ENCODE measurements at regions not wholly inside any gene's neighbourhood (a gene's known extent, or its start where the extent isn't known, plus 50 kb on each side); places are given as distances from the start of the nearest gene placed in this dataset.

GRCh38 chr14:106840258-106840657, 1313.9 kb downstream of the TMEM121 start:
- TF ChIP-seq, protein P1, sequence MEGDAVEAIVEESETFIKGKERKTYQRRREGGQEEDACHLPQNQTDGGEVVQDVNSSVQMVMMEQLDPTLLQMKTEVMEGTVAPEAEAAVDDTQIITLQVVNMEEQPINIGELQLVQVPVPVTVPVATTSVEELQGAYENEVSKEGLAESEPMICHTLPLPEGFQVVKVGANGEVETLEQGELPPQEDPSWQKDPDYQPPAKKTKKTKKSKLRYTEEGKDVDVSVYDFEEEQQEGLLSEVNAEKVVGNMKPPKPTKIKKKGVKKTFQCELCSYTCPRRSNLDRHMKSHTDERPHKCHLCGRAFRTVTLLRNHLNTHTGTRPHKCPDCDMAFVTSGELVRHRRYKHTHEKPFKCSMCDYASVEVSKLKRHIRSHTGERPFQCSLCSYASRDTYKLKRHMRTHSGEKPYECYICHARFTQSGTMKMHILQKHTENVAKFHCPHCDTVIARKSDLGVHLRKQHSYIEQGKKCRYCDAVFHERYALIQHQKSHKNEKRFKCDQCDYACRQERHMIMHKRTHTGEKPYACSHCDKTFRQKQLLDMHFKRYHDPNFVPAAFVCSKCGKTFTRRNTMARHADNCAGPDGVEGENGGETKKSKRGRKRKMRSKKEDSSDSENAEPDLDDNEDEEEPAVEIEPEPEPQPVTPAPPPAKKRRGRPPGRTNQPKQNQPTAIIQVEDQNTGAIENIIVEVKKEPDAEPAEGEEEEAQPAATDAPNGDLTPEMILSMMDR (conservative IDR thresholded peaks at IDR 0.05; ENCODE audit: low read depth, low read length): no peak
- no peaks in the 10 kb centered on the region for H3K36me3 ChIP-seq (ENCODE audit: insufficient read depth)
- no peak overlapping the region for H3K9ac ChIP-seq
- H4K20me1 ChIP-seq (ENCODE audit: insufficient read depth): no peaks in the 10 kb centered on the region
- H3K79me2 ChIP-seq (ENCODE audit: insufficient read depth, low read depth): no peaks in the 10 kb centered on the region
- H3K4me2 ChIP-seq: no peak overlapping the region
- H3K27me3 ChIP-seq (ENCODE audit: insufficient read depth, low read depth): peaks cover 13% of the 10 kb centered on the region; the same call in 1 of the 2 replicates
- peaks cover 7% of the 10 kb centered on the region for H3K4me1 ChIP-seq (ENCODE audit: low read depth, poor library complexity, severe bottlenecking)
- H2AFZ ChIP-seq (ENCODE audit: low read depth): no peak overlapping the region
- no peak overlapping the region for H3K4me3 ChIP-seq (IDR thresholded peaks at IDR 0.05; ENCODE audit: insufficient read depth, low read depth, low read length)
- H3K27ac ChIP-seq: no peak overlapping the region

DNA sequence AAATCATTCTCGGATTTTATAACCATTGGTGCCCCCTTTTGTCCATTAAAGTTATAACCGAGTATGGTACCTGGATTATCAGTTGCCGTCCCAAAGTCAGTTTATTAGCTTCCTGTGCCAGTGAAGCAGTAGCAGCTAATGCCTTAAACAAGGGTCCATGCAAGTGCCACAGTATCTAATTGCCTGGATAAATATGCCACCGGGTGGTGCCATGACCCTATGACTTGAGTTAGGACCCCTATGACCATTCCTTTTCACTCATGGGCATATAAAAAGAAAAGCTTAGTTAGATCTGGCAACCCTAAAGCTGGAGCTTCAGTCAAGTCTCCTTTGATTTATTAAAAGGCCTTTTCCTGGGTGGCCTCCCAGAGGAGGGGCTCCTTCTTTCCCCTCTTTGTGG, 1314.6 kb downstream of the TMEM121 start:
- Histone ChIP-seq H3K4me3 (IDR thresholded peaks at IDR 0.05; ENCODE audit: insufficient read depth, low read depth, low read length) (no peak overlapping the region), H3K4me1 (ENCODE audit: low read depth, poor library complexity, severe bottlenecking) (peaks cover 7% of the 10 kb centered on the region), H3K36me3 (ENCODE audit: insufficient read depth) (no peaks in the 10 kb centered on the region), H3K4me2 (no peak overlapping the region), H3K79me2 (ENCODE audit: insufficient read depth, low read depth) (no peaks in the 10 kb centered on the region), H4K20me1 (ENCODE audit: insufficient read depth) (no peaks in the 10 kb centered on the region), H2AFZ (ENCODE audit: low read depth) (no peak overlapping the region), H3K27me3 (ENCODE audit: insufficient read depth, low read depth) (peaks cover 19% of the 10 kb centered on the region; the same call in 1 of the 2 replicates), H3K9ac (no peak overlapping the region), H3K27ac (no peak overlapping the region)
- TF ChIP-seq, protein P1 (conservative IDR thresholded peaks at IDR 0.05; ENCODE audit: low read depth, low read length): no peak

- no peak overlapping the region for H3K9ac ChIP-seq
- TF ChIP-seq, protein P1 (conservative IDR thresholded peaks at IDR 0.05; ENCODE audit: low read depth, low read length): no peak
Observed at GRCh38 chr14:106841701-106842100, 1315.3 kb downstream of the TMEM121 start.

DNA sequence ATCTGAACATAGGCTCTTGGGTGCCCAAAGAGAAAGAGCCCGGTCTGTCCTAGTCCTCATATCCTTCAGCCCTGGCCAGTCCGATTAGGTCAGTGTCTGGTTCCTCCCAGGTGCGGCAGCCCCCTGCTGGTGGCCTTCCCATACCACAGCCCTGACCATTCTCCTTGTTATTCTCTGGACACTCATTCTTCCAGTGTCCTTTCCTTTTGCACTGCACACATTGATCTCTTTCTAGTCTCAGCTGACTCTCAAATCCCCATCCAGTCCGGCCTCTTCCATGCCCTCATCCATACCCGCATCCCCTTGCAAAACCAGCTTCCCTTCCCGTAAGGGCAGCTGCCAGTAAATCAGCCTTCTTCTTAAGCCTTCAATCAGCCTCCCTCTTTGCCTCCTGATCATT, 1316.3 kb downstream of the TMEM121 start:
- H3K79me2 ChIP-seq (ENCODE audit: insufficient read depth, low read depth): no peaks in the 10 kb centered on the region
- no peak overlapping the region for H2AFZ ChIP-seq (ENCODE audit: low read depth)
- H3K27ac ChIP-seq: no peak overlapping the region
- H3K27me3 ChIP-seq (ENCODE audit: insufficient read depth, low read depth): peaks cover 28% of the 10 kb centered on the region; the same call in 1 of the 2 replicates
- no peaks in the 10 kb centered on the region for H3K36me3 ChIP-seq (ENCODE audit: insufficient read depth)
- no peak overlapping the region for H3K4me3 ChIP-seq (IDR thresholded peaks at IDR 0.05; ENCODE audit: insufficient read depth, low read depth, low read length)
- TF ChIP-seq, protein P1 (conservative IDR thresholded peaks at IDR 0.05; ENCODE audit: low read depth, low read length): 0 out of 2 replicates have a peak, but pooled peaks have one; percentile 17
- H3K4me1 ChIP-seq (ENCODE audit: low read depth, poor library complexity, severe bottlenecking): peaks cover 7% of the 10 kb centered on the region
- no peak overlapping the region for H3K4me2 ChIP-seq
- H4K20me1 ChIP-seq (ENCODE audit: insufficient read depth): no peaks in the 10 kb centered on the region
- no peak overlapping the region for H3K9ac ChIP-seq

More at GRCh38 chr14:106841701-106842100, 1315.3 kb downstream of the TMEM121 start:
- Histone ChIP-seq H4K20me1 (ENCODE audit: insufficient read depth) (no peaks in the 10 kb centered on the region), H3K27me3 (ENCODE audit: insufficient read depth, low read depth) (peaks cover 26% of the 10 kb centered on the region; the same call in 1 of the 2 replicates), H2AFZ (ENCODE audit: low read depth) (no peak overlapping the region), H3K4me3 (IDR thresholded peaks at IDR 0.05; ENCODE audit: insufficient read depth, low read depth, low read length) (no peak overlapping the region), H3K27ac (no peak overlapping the region), H3K4me2 (no peak overlapping the region), H3K79me2 (ENCODE audit: insufficient read depth, low read depth) (no peaks in the 10 kb centered on the region), H3K4me1 (ENCODE audit: low read depth, poor library complexity, severe bottlenecking) (peaks cover 7% of the 10 kb centered on the region), H3K36me3 (ENCODE audit: insufficient read depth) (no peaks in the 10 kb centered on the region)
